Activated T-cell treated with anti-CD3 and anti-CD28 coated beads, Interleukin-2, amount 50 U/mL, for 72 hours (primary cell): ENCODE measurements at regions not wholly inside any gene's neighbourhood (a gene's known extent, or its start where the extent isn't known, plus 50 kb on each side); places are given as distances from the start of the nearest gene placed in this dataset.
A peak's percentile ranks its signal among the peaks of the same experiment; 100 is the strongest.
"Not testable (repeated sequence)": the region's sequence is repeated elsewhere in the genome, so short reads cannot be mapped to it uniquely, and the experiment has no call there.

Experiments used
- ATAC-seq, 2 donors: fragments of 150-1000 bp; cut with Tn5 transposase; replicated peaks in 1 of 2; 2 replicates each; pipeline ENCODE4 v1.10.0; 2021; ENCODE audit warnings: moderate library complexity in 2 of 2, mild to moderate bottlenecking in 1 of 2
- DNase-seq, 2 donors: peaks; one replicate each; pipeline ENCODE4 v3.0.0; 2021 to 2022; ENCODE audit warnings: mixed read lengths in 1 of 2
- H3K27ac Mint-ChIP-seq: one replicate; pipeline ENCODE4 v1.8.0; 2022; ENCODE audit warnings: mild to moderate bottlenecking, moderate library complexity, mixed read lengths
- H3K27me3 Mint-ChIP-seq: one replicate; pipeline ENCODE4 v1.8.0; 2022; ENCODE audit warnings: low read depth, mixed read lengths
- H3K36me3 Mint-ChIP-seq, 2 donors: one replicate each; pipeline ENCODE4 v1.8.0; 2022; ENCODE audit warnings: mixed read lengths in 2 of 2, mild to moderate bottlenecking in 1 of 2; ENCODE audit not compliant: insufficient read depth in 2 of 2
- H3K4me1 Mint-ChIP-seq: one replicate; pipeline ENCODE4 v1.8.0; 2022; ENCODE audit warnings: low read depth, mixed read lengths
- H3K4me3 Mint-ChIP-seq, 2 donors: one replicate each; pipeline ENCODE4 v1.8.0; 2022; ENCODE audit warnings: mild to moderate bottlenecking in 2 of 2, mixed read lengths in 2 of 2, moderate library complexity in 2 of 2
- H3K9me3 Mint-ChIP-seq, 2 donors: one replicate each; pipeline ENCODE4 v1.8.0; 2022; ENCODE audit warnings: mixed read lengths in 2 of 2

DNA sequence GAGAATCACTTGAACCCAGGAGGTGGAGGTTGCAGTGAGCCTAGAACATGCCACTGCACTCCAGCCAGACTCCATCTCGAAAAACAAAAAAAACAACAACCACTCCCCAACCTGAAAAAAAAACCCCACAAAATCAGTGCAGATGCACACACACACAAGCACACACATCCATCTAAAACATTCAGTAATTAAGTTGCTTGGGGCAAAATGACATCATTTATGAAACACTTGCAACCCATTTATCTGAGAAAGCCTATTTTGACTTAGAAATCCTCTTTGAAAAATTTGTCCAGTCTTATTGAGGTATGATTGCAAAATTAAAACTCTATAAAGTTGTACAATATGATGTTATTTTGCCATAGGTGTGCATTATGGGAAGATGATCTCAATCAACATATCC, 525.5 kb upstream of the AMELY start:
- Mint-ChIP-seq H3K4me3 (no peak overlapping the region), H3K9me3 (peaks cover 0 to 2% of the 10 kb centered on the region in 2 donors)
- ATAC-seq = no peak

GRCh38 chrY:7433817-7434809, 522.6 kb upstream of the AMELY start:
- no peak for ATAC-seq
- H3K27me3 Mint-ChIP-seq = no peaks in the 10 kb centered on the region
- no peak for DNase-seq
- H3K27ac Mint-ChIP-seq = no peak overlapping the region
- H3K4me1 Mint-ChIP-seq = no peaks in the 10 kb centered on the region
- H3K9me3 Mint-ChIP-seq = peaks cover 0 to 7% of the 10 kb centered on the region in 2 donors
- no peaks in the 10 kb centered on the region for H3K36me3 Mint-ChIP-seq
- H3K4me3 Mint-ChIP-seq = no peak overlapping the region

More for the DNA sequence above, 525.5 kb upstream of the AMELY start:
- H3K4me1 Mint-ChIP-seq = no peaks in the 10 kb centered on the region
- no peaks in the 10 kb centered on the region for H3K36me3 Mint-ChIP-seq
- DNase-seq = no peak
- no peaks in the 10 kb centered on the region for H3K27me3 Mint-ChIP-seq
- no peak overlapping the region for H3K27ac Mint-ChIP-seq

DNA sequence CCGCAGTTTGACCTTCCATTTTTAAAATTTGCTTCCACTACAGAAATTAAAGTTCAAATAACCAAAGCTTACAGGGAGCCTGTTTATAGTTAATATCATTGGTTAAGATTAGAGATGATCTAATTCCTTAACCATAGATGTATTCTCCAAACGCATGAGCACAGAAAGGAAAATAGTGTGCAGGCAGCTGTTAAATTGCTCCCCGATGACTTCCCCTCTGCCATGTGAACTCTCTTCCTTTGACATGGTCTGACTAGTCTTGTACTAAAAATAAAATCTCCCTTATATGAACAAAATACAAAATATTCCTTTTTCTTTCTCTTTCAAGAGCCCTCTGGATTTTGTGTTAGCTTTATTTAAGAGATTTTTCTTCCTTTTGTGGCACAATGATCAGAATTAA, 507.6 kb upstream of the AMELY start:
- no peaks in the 10 kb centered on the region for H3K4me1 Mint-ChIP-seq
- no peaks in the 10 kb centered on the region for H3K27me3 Mint-ChIP-seq
- no peak for DNase-seq

DNA sequence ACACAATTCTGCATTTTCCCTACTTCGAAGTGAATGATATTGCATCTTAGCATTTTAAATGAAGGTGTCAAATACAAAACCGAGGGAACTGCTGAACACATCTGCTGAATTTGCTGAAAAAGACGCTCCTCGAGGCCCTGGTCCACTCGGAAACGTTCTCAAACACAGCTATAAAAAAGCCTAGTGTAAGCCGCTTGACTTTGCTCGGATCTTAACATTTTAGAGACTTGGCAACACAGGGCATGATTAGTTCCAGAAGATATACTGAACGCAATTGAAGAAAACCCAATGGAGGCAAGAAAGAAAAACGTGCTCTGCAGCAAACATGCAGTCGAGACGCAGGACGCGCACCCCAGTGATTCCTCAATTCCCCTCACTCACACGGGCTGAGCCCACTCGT, 506.4 kb upstream of the AMELY start:
- no peaks in the 10 kb centered on the region for H3K4me1 Mint-ChIP-seq
- H3K9me3 Mint-ChIP-seq = peaks cover 0 to 2% of the 10 kb centered on the region in 2 donors
- no peak overlapping the region for H3K27ac Mint-ChIP-seq
- H3K27me3 Mint-ChIP-seq = no peaks in the 10 kb centered on the region
- no peak overlapping the region for H3K4me3 Mint-ChIP-seq
- no peak for ATAC-seq
- no peak for DNase-seq
- no peaks in the 10 kb centered on the region for H3K36me3 Mint-ChIP-seq

More for the DNA sequence above, 507.6 kb upstream of the AMELY start:
- no peak overlapping the region for H3K4me3 Mint-ChIP-seq
- peaks cover 0 to 2% of the 10 kb centered on the region in 2 donors for H3K9me3 Mint-ChIP-seq
- H3K27ac Mint-ChIP-seq = no peak overlapping the region
- H3K36me3 Mint-ChIP-seq = no peaks in the 10 kb centered on the region
- no peak for ATAC-seq

DNA sequence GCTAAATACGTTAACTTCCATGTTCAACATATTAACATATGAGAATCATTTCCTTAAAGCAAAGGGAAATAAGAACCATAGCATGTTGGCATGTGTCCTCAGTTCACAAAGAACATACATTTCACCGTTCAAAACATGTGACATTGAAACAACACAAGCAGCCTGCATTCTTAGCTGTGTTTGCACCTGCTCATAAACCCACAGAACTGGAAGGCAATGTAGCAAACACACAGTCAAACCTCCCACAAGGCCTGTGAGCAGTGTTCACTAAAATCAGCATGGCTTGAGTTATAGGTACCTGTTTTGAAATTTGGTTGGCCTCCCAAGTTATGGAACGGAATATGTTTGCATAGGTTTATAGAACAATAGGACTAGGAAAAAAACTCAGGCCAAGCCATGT, 504.9 kb upstream of the AMELY start:
- ATAC-seq (no peak), DNase-seq (no peak)
- no peak overlapping the region for H3K27ac Mint-ChIP-seq
- no peaks in the 10 kb centered on the region for H3K27me3 Mint-ChIP-seq
- no peak overlapping the region for H3K4me3 Mint-ChIP-seq
- H3K9me3 Mint-ChIP-seq = peaks cover 0 to 2% of the 10 kb centered on the region in 2 donors
- no peaks in the 10 kb centered on the region for H3K36me3 Mint-ChIP-seq
- H3K4me1 Mint-ChIP-seq = no peaks in the 10 kb centered on the region

- no peaks in the 10 kb centered on the region for H3K27me3 Mint-ChIP-seq
These were observed 503.6 kb upstream of the AMELY start for GRCh38 chrY:7415157-7415633.

DNA sequence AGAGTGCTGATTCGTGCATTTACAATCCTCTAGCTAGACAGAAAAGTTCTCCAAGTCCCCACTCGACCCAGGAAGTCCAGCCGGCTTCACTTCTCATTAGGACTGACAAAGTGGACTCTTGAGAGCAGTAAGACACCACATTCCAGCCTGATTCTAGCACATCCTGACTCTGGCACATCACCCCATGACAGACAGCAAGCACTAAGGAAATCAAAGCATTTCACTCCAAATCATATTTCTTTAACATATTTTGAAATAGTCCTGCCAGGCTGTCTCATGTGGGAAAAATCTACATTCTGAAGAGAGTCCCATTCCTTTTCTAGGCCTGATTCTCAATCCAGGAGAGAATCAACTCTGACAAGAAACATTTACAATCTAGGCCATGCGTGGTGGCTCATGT, 478.5 kb upstream of the AMELY start:
- Mint-ChIP-seq H3K36me3 (peaks cover 0 to 28% of the 10 kb centered on the region in 2 donors), H3K4me3 (no peak overlapping the region), H3K27me3 (no peaks in the 10 kb centered on the region), H3K4me1 (no peaks in the 10 kb centered on the region), H3K27ac (peak overlapping the region; percentile 48), H3K9me3 (peaks cover 0 to 22% of the 10 kb centered on the region in 2 donors)
- ATAC-seq = no peak
- no peak for DNase-seq

More at GRCh38 chrY:7415157-7415633, 503.6 kb upstream of the AMELY start:
- no peak overlapping the region for H3K27ac Mint-ChIP-seq
- ATAC-seq (no peak), DNase-seq (no peak)
- H3K9me3 Mint-ChIP-seq = peaks cover 0 to 4% of the 10 kb centered on the region in 2 donors
- H3K4me3 Mint-ChIP-seq = no peak overlapping the region
- H3K4me1 Mint-ChIP-seq = no peaks in the 10 kb centered on the region
- H3K36me3 Mint-ChIP-seq = no peaks in the 10 kb centered on the region

DNA sequence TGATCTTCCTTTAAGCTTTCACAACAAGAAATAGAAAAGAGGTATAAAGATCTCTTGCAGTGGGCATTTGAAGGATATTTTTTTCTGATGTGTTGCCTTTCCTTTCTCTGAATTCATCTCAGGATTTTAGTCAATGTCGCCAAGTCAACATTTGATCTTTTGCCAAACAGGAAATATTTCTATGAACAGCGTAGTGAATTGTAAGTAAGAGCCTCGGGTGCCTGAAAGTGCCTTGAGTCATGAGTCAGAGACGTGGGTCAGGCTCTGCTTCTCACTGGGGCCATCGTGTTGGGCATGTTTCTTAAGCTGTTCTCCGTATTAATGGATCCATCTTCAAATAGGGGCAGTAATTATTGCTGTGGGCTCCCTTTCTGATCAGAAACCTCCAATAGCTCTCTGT, 471.4 kb upstream of the AMELY start:
- H3K4me1 Mint-ChIP-seq = no peaks in the 10 kb centered on the region
- ATAC-seq = peak in 1 of 2 donors; percentile 59
- peak overlapping the region in 1 of 2 donors; percentile 39 for H3K4me3 Mint-ChIP-seq
- H3K9me3 Mint-ChIP-seq = peaks cover 0 to 3% of the 10 kb centered on the region in 2 donors
- no peaks in the 10 kb centered on the region for H3K27me3 Mint-ChIP-seq
- peak overlapping the region; percentile 14 for H3K27ac Mint-ChIP-seq
- DNase-seq = no peak
- H3K36me3 Mint-ChIP-seq = peaks cover 0 to 8% of the 10 kb centered on the region in 2 donors

DNA sequence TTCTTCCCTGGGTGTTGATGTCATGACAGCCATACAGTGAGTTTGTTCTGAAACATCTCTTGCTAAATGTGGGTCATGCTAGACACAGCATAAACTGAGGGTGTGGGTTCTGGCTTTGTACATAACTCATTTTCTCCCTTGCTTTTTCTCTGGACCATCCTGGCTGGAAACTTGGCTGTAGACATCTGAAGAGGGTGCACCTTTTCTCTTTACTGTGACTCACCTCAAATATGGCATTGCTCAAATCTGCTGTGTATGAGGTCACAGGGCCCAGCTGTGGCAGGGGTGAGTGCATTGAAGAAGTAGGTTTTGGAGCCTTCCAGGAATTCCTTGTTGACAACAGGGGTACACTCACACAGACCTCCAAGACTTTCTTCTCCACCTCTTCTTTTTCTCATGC, 465.5 kb upstream of the AMELY start:
- peaks cover 0 to 5% of the 10 kb centered on the region in 2 donors for H3K36me3 Mint-ChIP-seq

DNA sequence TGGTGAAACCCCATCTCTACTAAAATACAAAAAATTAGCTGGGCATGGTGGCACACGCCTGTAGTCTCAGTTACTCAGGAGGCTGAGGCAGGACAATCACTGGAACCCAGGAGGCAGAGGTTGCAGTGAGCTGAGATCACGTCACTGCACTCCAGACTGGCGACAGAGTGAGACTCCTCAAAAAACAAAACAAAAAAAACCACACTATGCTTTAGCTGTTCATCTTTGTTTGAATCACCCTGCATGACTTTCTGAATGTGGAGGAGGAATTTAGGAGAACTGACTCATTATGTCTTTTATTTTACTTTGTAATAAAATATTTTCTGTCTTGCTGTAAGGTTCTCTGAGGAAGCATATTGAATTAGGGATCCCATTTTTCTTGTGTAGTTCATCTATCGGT, 462.9 kb upstream of the AMELY start:
- H3K27me3 Mint-ChIP-seq, H3K36me3 Mint-ChIP-seq, H3K27ac Mint-ChIP-seq, H3K9me3 Mint-ChIP-seq, H3K4me1 Mint-ChIP-seq, DNase-seq, H3K4me3 Mint-ChIP-seq: not testable (repeated sequence)
- peak in 1 of 2 donors; percentile 48 for ATAC-seq

More for the DNA sequence above, 465.5 kb upstream of the AMELY start:
- no peak overlapping the region for H3K27ac Mint-ChIP-seq
- H3K4me1 Mint-ChIP-seq = no peaks in the 10 kb centered on the region
- ATAC-seq (peak in 1 of 2 donors; percentile 53), DNase-seq (no peak)
- no peaks in the 10 kb centered on the region for H3K9me3 Mint-ChIP-seq
- no peak overlapping the region for H3K4me3 Mint-ChIP-seq
- H3K27me3 Mint-ChIP-seq = no peaks in the 10 kb centered on the region

DNA sequence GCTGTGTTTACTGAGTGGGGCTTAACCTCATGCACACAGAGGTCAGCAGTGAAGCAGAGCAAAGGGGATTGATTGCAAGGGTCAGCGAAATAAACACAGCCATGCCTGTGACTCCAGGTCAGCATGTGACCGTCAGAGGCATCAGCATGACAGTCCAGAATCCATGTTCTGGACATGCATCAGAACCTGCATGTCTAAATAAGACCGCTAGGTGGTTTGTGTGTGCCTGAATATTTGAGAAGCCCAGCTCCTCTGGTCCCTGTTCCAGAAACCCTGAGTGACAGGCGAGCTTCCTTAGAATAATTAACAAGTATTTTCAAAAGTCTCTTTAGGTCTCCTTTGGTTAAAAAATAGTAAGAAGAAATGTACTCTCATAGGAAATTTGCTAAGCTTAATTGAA, 460.4 kb upstream of the AMELY start:
- H3K27me3 Mint-ChIP-seq, ATAC-seq, H3K4me3 Mint-ChIP-seq, H3K27ac Mint-ChIP-seq, DNase-seq, H3K4me1 Mint-ChIP-seq, H3K36me3 Mint-ChIP-seq, H3K9me3 Mint-ChIP-seq: not testable (repeated sequence)

- not testable (repeated sequence) for ATAC-seq, H3K9me3 Mint-ChIP-seq, H3K4me1 Mint-ChIP-seq, H3K36me3 Mint-ChIP-seq, DNase-seq, H3K27ac Mint-ChIP-seq, H3K4me3 Mint-ChIP-seq, H3K27me3 Mint-ChIP-seq
These were observed 459.5 kb upstream of the AMELY start for GRCh38 chrY:7371026-7371425.

GRCh38 chrY:7359520-7359919, 448.0 kb upstream of the AMELY start:
- Mint-ChIP-seq H3K27me3 (no peaks in the 10 kb centered on the region), H3K36me3 (peaks cover 0 to 5% of the 10 kb centered on the region in 2 donors)

More at GRCh38 chrY:7359520-7359919, 448.0 kb upstream of the AMELY start:
- Mint-ChIP-seq H3K4me1 (no peaks in the 10 kb centered on the region), H3K27ac (no peak overlapping the region), H3K4me3 (no peak overlapping the region), H3K9me3 (no peaks in the 10 kb centered on the region)
- DNase-seq (no peak), ATAC-seq (no peak)
